ENCODE measurements at regions not wholly inside any gene's neighbourhood (a gene's known extent, or its start where the extent isn't known, plus 50 kb on each side); places are given as distances from the start of the nearest gene placed in this dataset.

GRCh38 chr2:129439406-129440302 is 539.8 kb upstream of the RAB6C start:
- no peak for DNase-seq (ENCODE audit: low read depth)

DNA sequence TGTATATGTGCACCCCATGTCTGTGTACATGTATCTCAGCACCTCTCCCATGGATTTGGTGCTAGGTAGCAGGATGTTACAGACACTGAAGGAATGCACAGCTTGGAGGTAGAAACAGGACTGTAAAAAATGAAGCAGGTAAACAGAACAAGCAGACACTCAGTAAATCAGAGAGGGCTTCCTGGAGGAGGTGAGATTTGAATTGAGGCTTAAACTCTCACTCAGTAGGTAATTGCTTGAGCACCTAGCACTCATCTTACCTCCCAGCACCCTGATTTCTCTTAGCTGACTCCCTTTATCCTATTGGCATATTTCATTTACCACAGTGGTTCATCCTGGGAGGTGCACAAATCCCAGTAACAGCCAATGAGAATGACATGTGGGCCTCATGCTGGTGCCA is 537.9 kb upstream of the RAB6C start:
- DNase-seq (ENCODE audit: low read depth), result no peak

DNA sequence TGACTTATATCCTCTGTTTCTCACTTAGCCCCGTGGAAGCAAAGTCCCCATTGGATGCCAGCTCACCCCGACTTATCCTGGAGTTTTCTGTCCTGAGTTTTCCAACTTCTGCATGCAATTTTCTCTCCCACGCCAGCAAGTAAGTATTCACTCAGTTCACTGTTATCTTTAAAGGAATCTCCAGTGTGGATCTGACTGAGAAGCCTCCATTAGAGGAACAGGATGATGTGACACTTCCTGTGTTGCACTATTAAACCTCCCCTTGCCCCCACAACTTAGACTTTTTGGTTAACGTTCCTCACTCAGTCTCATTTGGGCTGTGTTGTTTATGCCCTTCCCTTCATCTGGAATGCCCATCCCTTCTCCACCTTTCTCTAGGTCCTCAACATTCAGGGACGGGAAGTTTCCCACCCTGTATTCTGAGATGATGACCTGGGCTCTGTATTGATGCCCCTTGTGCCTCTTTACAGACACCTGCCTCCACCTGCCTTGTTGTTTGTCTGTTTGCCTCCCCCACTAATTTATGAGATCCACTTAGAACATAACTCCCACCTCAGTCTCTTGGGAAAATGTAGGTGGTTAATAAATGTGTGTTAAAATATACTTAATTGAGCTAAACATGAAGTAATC is 536.1 kb upstream of the RAB6C start:
- DNase-seq (ENCODE audit: low read depth), result no peak

- no peak for DNase-seq (ENCODE audit: low read depth)
Measured at GRCh38 chr2:129443865-129444739, 535.4 kb upstream of the RAB6C start.

GRCh38 chr2:129444751-129445150 is 534.7 kb upstream of the RAB6C start:
- DNase-seq (ENCODE audit: low read depth), result no peak

DNA sequence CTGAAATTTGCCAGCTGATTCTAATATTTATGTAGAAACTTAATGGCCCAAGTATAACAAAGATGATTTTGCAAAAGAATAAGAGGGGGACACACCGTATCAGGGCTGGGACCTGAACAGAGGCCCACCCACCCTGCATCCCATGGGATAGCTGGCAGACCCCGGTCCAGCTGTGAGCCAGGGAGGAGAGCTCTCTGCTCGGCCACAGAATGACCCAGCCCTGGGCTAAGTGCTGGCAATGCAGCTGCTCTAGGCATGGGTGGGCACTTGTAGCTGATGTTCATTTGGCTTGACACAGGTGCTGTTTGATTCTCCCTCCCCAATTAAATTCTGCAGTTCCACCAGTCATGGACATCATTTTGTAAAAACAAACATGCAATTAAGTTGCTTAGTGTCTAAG is 522.8 kb upstream of the RAB6C start:
- no peak for DNase-seq (ENCODE audit: low read depth)

GRCh38 chr2:129457277-129457818 is 522.1 kb upstream of the RAB6C start:
- DNase-seq (ENCODE audit: low read depth), result no peak

- no peak for DNase-seq (ENCODE audit: low read depth)
Measured at GRCh38 chr2:129458006-129458405, 521.5 kb upstream of the RAB6C start.

DNA sequence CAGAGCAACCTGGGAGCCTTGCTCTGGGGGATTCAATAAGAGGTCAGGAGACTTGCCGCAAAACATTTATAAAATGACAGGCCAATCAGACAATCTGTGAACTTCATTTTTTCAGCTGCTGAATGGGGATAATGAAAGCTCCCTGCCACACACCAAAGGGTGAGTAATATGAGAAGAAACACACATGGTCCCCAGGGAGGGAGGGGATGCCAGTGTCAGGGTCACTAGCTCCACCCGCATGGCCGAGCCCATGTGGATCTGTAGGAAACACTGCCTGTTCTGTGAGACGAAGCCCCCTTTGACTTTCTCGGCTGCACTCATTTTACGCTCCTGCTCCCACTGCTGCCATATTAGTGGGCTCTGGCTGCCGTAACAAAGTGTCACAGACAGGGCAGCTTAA is 521.0 kb upstream of the RAB6C start:
- no peak for DNase-seq (ENCODE audit: low read depth)

GRCh38 chr2:129459200-129459876 is 520.1 kb upstream of the RAB6C start:
- no peak for DNase-seq (ENCODE audit: low read depth)

DNA sequence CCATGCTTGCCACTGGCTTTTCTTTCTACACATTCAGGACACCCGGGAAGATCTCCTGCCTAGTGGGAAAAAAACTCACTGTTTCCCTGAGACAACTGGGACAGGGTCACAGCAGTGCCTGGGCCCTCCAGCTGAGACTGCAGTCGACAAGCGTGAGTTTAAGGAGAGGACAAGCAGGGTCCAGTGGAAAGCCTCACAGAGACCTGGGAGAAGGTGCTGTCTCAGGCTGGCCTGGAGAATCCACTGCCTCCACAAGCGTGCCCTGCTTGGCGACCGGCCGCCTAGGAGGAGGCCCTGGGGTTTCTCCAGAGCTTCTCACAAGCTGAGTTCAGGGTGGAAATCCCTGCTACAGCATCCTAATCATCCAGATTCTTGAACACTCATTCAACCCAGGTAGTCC is 519.6 kb upstream of the RAB6C start:
- DNase-seq (ENCODE audit: low read depth), result no peak

- DNase-seq (ENCODE audit: low read depth), result no peak
Measured at GRCh38 chr2:129460299-129461198, 518.9 kb upstream of the RAB6C start.

GRCh38 chr2:129462349-129462748 is 517.1 kb upstream of the RAB6C start:
- no peak for DNase-seq (ENCODE audit: low read depth)

GRCh38 chr2:129462967-129463366 is 516.5 kb upstream of the RAB6C start:
- DNase-seq (ENCODE audit: low read depth), result no peak

DNA sequence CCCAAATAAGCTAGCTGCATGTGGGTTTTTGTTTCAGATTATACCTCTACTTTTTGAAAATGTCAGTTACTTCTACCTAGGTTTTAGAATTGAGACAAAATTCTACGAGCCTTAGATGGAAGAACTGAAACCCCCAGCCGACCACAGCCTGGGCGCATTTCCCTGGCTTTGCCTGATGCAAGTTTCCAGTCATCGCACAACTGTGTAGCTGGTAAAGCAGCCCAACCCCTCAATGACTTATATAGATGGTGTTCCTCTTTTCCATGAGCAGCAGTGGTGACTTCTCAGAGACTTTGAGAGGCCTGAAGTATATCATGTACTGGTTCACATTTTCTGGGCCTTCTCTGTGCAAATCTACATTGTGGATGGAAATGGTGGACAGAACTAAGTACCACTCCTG is 515.4 kb upstream of the RAB6C start:
- DNase-seq (ENCODE audit: low read depth), result no peak

- DNase-seq (ENCODE audit: low read depth), result no peak
Measured at GRCh38 chr2:129464631-129465030, 514.8 kb upstream of the RAB6C start.

- DNase-seq (ENCODE audit: low read depth), result no peak
Measured at GRCh38 chr2:129465045-129465444, 514.4 kb upstream of the RAB6C start.

DNA sequence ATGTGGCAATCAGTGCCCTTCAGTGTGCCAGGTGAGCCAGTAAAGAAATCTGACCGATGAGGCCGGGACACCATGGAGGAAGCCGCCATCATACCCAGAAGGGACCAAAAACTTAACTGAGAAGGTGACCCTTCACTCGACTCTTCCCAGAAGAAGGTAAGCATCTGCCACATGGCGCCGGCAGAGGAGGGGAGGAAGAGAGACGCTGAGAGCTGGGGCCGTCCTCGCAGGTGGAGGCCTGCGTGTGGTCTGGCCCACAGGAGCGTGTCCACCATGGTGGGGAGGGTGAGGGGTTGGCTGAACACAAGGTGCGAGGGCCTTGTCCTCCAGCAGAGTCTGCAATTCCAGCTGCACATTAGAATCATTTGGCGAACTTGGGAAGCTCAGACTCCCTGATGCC is 513.1 kb upstream of the RAB6C start:
- no peak for DNase-seq (ENCODE audit: low read depth)

GRCh38 chr2:129467012-129467779 is 512.3 kb upstream of the RAB6C start:
- no peak for DNase-seq (ENCODE audit: low read depth)

- DNase-seq (ENCODE audit: low read depth), result no peak
Measured at GRCh38 chr2:129467941-129468340, 511.5 kb upstream of the RAB6C start.

Data from GM04504 (cell line).